LNCAP (cell line): ENCODE measurements at regions not wholly inside any gene's neighbourhood (a gene's known extent, or its start where the extent isn't known, plus 50 kb on each side); places are given as distances from the start of the nearest gene placed in this dataset.

Source experiments
- TF ChIP-seq, protein P1 (sequence below): fragments of 450-650 bp; IDR thresholded peaks from 2 replicates; pipeline ENCODE4 v1.5.1; 2017; ENCODE audit warnings: mild to moderate bottlenecking

DNA sequence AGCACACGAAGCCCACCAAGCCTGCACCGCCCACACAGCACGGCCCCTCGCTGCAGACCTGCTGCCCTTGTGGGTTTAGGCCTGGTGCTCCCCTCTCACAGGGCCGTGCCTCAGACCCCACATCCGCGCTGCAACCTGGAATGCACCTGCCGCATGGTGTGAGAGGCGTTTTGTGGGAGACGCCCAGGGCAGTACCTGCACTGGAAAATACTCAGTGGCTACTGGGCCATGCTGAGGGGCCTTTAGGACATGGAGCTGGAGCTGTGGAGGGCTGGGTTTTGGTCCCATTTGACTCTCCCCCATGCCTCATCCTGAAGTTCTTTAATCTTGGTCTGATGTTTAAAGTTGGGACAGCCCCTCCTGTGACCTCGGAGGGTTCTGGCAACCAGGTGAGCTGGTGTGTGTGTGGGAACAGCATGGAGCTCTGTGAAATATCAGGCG, 116.3 kb downstream of the ERMARD start:
- TF ChIP-seq, protein P1, sequence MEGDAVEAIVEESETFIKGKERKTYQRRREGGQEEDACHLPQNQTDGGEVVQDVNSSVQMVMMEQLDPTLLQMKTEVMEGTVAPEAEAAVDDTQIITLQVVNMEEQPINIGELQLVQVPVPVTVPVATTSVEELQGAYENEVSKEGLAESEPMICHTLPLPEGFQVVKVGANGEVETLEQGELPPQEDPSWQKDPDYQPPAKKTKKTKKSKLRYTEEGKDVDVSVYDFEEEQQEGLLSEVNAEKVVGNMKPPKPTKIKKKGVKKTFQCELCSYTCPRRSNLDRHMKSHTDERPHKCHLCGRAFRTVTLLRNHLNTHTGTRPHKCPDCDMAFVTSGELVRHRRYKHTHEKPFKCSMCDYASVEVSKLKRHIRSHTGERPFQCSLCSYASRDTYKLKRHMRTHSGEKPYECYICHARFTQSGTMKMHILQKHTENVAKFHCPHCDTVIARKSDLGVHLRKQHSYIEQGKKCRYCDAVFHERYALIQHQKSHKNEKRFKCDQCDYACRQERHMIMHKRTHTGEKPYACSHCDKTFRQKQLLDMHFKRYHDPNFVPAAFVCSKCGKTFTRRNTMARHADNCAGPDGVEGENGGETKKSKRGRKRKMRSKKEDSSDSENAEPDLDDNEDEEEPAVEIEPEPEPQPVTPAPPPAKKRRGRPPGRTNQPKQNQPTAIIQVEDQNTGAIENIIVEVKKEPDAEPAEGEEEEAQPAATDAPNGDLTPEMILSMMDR = no peak

DNA sequence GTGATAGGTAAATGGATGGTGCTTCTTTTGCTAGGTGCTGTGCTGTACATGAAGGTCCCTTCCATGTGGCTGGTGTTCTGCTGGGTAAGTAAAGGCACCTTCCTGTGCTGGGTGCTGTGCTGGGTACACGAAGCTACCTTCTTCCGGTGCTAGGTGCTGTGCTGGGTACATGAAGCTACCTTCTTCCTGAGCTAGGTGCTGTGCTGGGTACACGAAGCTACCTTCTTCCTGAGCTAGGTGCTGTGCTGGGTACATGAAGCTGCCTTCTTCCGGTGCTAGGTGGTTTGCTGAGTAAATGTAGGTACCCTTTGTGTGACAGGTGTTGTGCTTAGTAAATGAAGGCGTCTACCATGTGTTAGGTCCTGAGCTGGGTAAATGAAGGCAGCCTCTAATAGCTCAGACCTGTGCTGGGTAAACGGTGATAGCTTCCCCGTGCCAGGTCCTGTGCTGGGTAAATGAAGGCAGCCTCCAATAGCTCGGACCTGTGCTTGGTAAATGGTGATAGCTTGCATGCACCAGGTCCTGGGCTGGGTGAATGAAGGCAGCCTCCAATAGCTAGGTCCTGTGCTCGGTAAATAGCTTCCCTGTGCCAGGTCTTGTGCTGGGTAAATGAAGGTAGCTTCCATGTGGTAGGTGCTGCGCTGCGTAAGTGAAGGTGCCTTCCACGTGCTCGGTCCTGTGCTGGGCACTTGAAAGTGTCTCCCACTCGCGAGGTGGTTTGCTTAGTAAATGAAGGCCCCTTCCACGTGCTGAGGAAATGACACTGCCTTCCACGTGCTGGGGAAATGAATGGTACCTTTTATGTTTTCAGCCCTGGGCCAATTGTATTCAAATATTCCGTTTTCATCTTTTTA, 115.5 kb downstream of the ERMARD start:
- TF ChIP-seq, protein P1 = no peak

GRCh38 chr6:169866140-169866534, 114.7 kb downstream of the ERMARD start:
- TF ChIP-seq, protein P1 = no peak

DNA sequence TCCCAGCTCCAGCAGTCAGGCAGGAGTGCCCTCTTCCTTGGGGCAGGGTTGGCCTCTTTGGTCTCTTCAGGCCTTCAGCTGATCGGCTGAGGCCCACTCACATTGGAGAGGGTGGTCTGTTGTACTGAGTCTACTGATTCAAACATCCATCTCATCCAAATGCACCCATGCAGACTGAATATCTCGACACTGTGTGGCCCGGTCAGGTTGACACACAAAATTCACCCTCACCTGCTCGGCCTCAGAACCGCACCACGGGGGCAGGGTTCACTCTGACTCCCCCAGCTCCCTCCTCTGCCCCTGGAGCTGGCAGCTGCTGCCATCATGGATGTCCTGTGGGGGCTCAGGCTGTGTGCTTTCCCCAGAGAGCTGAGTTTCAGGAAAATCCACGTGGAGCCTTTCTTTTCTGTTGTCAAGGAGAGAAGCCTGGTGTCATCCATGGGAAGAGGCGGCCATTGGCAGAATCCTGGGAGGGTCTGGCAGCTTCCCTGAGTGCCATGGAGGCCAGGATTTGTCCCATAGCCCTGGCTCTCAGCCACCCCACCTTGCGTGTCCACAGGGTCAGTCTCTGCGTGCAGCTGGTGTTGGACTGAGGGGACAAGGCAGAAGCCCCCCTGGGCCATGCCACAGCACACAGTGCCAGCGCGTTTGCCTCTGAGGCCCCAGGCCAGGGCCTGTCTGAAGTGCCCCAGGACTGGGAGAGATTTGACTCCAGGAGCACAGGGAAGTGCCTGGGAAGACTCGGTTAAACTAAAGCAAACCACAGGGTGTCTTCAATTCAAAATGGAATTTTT, 114.1 kb downstream of the ERMARD start:
- TF ChIP-seq, protein P1 = no peak

DNA sequence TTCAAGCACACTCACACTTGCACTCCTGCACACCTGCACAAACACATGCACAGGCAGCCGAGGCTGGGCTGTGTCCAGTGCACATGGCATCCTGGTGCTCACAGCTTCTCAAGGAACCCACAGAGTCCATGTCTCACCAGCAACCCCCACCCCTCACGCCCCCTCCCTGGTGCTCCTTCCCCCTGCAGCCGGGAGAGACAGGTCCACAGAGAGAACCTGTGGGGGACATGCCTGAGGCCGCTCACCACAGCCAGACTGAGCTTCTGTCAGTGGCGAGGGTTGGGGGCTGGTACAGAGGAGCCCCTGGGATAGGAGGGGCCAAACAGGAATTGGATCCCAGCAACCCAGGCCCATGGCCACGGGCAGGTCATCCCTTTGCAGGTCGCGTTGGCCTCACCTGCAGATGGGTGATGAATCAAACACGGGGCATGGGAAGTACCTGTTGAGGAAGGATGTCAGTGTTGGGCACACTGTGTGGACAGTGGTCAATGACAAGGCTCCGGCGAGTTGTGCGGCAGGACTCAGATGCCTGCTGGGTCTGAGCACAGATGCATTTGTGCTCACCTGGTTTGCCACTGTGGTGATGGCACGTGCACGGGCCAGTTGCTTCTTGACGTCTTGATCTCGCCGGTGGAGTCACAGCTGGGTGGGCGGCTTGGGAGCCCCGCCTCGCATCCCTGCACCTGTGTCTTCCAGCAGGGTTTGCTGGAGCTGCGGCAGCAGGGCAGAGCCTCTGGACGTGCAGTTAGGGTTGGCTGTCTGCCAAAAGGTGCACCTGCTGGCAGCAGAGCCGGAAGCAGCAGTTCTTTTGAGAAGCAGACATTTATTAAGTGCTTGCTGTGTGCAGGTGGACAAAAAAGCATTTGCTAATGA, 113.0 kb downstream of the ERMARD start:
- TF ChIP-seq, protein P1 = no peak

- TF ChIP-seq, protein P1 = no peak
Observed at GRCh38 chr6:169863710-169864109, 112.3 kb downstream of the ERMARD start.
